HG03354 (cell line): ENCODE measurements at regions not wholly inside any gene's neighbourhood (a gene's known extent, or its start where the extent isn't known, plus 50 kb on each side); places are given as distances from the start of the nearest gene placed in this dataset.
"Not testable (repeated sequence)": the region's sequence is repeated elsewhere in the genome, so short reads cannot be mapped to it uniquely, and the experiment has no call there.

Source experiments
- ATAC-seq: cut with Tn5 transposase; IDR thresholded peaks from one replicate; pipeline ENCODE4 v1.9.1; 2021; ENCODE audit warnings: mild to moderate bottlenecking; ENCODE audit not compliant: unreplicated experiment, poor library complexity, severe bottlenecking

GRCh38 chr15:21718779-21719178 lies 158.8 kb downstream of the POTEB start:
- peak; percentile 75 for ATAC-seq

DNA sequence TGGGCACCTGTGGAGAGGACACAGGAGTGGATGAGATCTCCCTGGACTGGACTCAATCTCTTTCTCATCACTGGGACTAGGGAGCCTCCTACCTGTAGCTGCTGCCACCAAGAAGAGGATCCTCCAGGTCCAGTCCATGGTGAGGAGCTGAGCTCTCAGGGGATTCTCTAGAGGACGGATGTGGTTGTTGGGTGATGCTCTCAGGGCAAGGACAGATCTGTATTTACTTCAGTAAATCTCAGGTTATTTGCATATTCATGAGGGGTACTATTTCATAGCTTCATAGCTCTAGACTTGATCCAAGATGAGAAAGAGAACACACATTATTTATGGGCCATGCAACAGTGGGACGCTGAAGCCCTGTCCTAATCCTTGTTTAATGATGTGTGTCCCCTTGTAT lies 159.4 kb downstream of the POTEB start:
- ATAC-seq = peak; percentile 82

- peak; percentile 40 for ATAC-seq
These were observed 159.9 kb downstream of the POTEB start for GRCh38 chr15:21717661-21718060.

GRCh38 chr15:21705480-21705879 lies 172.1 kb downstream of the POTEB start:
- peak; percentile 96 for ATAC-seq

DNA sequence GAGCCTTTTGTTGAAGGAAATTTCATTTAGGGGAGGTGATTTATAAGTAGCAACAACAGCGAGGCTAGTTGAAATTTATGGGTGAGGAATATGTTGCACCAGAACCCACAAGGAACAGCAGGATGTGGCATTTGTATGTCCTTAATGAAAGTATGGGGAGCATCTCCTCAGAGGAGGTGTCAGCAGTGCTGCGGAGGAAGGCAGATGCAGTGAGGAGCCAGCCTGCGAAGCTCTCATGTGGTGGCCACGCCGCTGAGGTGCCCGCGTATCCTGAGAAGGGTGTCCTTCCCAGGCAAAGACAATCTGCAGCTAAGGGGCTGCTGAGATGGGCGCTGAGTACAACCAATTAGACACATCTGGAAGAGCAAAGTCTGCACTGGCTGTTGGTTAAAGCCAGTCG lies 178.9 kb downstream of the POTEB start:
- ATAC-seq = not testable (repeated sequence)

DNA sequence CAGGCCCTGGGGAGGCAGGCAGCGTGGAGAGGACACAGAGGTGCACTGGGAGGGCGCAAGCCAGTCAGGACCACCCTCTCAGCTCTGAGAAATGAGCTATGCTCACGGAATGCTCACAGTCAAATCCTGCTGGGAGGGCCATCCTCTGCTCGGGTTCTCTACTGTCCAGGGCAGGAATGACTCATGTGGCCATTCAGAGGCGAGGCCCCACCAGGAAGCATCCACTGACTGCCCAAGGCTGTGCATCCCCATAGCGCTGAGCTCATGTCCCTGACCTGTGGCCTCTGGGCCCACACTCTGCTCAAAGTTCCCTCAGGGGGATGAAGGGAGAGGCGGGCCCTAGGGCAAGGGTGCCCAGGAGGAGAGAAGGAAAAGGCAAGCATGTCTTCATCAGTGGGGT lies 182.4 kb downstream of the POTEB start:
- not testable (repeated sequence) for ATAC-seq

- ATAC-seq = peak; percentile 49
These were observed 184.9 kb downstream of the POTEB start for GRCh38 chr15:21692471-21693102.

DNA sequence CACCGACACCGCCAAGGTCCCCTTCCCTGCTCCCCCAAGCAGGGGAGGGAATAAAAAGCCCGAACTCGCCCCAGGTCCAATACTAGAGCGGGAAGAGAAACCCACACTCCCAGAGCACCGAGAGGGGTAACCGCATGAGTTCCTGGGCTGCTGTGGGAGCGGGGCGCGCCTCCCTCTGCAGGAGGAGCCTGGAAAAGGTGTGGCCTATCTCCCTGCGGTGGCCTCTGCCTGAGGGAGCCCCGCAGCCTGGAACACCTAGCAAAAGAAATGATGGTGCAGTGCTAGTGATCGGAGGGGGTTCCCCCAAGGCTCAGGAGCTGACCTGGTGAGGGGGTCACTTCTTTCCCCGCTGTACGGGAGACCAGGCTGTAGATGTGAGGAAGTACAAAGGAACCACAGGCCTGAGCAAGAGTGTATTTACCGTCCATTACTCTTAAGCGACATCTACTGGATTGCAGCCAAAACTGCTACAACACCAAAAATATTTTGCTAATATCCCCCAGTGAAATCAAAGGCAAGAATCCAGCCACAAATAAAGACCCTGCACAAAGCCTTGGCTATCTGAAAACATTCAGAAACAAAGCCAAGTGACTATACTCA lies 216.6 kb upstream of the POTEB3 start:
- ATAC-seq = peak; percentile 91

DNA sequence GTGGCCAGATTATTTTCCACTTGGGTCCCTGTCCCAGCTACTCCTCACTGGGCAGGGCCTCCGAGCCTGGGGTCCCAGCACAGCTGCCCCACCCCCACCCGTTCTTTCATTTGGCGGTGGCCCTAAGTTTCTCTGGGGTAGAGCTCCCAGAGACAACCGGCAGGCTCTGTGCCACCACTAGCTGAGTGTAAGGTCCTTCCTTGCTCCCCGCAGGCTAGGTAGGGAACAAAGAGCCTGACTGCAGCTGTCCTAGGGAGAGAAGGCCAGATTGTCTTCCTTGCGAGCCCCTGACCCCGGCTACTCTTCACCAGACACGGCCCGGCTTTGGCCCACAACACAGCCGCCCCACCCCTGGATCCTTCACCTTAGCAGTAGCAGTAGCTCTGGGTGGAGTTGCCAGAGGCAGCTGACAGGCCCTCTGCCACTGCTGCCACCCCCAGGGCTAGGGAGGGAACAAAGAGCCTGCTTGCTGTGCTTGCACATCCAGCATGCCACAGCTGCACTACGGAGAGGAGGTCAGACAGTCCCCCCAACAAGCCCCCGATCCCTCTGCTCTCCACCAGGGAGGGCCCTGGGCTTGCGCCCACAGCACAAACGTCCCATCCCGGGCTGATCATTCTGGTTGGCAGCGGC lies 215.9 kb upstream of the POTEB3 start:
- ATAC-seq = peak; percentile 42

DNA sequence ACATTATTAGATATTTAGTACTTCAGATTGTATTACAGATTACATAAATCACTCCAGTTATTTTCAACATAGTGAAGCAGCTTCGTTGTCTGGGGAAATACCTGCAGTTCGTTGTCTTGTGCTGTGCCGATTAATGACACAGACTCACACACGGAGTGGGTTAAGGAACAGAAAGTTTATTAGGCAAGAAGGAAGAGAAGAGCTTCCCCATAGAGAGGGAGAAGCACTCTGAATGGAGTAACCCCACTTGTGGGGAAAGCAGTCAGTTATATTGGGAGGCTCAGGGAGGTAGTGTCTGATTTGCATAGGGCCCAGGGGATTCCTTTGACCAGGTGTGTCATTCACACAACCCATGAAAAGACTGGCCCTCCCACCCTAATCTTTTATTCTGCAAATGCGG lies 213.4 kb upstream of the POTEB3 start:
- not testable (repeated sequence) for ATAC-seq

- not testable (repeated sequence) for ATAC-seq
These were observed 198.5 kb upstream of the POTEB3 start for GRCh38 chr15:21638770-21639169.

GRCh38 chr15:21626694-21627093 lies 186.4 kb upstream of the POTEB3 start:
- not testable (repeated sequence) for ATAC-seq

GRCh38 chr15:21609223-21609622 lies 168.9 kb upstream of the POTEB3 start:
- not testable (repeated sequence) for ATAC-seq

DNA sequence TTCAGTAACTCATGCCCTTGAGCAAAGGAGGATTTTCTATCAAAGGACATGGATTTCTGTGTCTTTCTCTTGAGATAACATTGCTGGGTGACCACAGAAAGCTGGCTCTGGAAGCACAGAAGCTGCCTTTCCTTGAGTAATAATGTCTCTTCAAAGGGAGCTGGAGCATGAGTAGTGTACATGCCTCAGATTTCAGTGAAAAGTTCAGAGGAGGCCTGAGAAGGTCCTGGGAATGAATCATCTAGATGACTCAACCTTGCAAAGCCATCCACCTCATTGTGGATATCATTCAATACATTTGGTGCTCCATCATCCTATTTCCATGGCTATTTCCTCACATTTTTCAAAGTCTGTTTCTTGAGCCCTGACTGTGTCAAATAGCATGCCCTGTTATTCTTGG lies 125.1 kb upstream of the POTEB3 start:
- not testable (repeated sequence) for ATAC-seq

DNA sequence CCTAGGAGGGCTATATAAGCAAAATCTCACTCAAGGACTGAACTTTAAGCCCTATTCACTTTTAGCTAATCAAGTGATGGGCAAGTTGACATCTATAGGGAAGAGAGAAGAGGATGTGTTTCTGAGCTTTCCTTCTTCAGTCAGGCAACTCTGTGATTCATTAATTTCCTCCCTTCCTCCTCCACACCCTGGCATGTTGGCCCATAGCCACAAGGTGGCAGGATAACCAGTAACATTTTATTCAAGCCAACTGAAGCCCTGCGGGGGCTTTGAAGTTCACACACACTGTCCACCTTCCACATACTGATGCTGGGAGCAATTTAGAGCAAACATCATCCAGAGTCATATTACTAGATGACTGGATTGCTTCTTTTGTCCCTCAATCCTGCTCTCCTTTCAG lies 111.5 kb upstream of the POTEB3 start:
- ATAC-seq = peak; percentile 92

DNA sequence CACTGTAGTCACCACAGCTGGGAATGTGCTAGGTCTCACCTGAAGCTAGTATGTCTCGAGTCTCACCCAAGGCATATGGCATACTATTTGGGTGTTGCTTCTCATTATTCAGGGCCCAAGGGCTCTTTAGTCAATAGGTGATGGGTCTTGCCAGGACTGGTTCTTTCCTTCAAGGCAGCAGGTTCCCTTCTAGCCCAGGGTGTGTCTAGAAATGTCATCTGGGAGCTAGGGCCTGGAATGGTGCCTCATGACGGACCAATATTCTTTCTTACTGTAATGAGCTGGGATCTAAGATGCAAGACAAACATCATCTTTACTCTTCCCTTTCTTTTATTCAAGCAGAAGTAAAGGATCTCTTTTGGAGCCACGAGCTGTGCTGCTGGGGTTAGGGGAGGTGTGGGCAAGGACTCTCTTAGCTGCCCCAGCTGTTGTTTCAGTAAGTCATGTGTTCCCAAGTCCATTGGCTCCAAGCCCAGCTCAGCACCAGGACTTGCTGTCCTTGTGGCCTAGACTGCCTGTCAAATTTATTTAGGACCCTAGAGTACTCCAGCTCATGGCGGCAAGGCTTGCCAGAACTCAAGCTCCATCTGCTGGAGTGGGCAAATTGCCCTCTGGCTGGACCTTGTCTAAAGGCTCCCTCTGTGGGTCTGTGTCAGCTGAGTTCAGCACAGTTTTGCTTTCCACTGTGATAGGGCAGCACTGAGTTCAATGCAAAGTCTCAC lies 106.0 kb upstream of the POTEB3 start:
- ATAC-seq = not testable (repeated sequence)

DNA sequence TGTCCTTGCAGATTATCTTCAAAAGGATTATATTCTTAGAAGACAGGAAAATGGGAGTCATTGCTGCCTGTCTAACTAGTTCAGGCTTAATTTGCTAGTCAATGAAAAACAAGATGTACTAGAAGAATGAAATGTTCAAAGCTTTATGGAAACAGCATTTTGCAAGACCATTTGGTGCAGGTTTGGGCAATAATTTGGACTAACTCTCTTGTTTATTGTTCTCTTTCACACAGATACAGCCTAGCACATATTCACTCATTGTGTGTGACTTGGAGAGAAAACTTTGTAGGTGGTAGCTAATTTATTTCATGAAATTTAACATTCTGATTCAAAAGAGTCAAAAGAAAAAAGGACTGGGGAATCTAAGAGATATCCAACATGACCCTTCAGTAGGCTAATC lies 92.5 kb upstream of the POTEB3 start:
- not testable (repeated sequence) for ATAC-seq

- ATAC-seq = not testable (repeated sequence)
These were observed 75.9 kb upstream of the POTEB3 start for GRCh38 chr15:21516248-21516647.

DNA sequence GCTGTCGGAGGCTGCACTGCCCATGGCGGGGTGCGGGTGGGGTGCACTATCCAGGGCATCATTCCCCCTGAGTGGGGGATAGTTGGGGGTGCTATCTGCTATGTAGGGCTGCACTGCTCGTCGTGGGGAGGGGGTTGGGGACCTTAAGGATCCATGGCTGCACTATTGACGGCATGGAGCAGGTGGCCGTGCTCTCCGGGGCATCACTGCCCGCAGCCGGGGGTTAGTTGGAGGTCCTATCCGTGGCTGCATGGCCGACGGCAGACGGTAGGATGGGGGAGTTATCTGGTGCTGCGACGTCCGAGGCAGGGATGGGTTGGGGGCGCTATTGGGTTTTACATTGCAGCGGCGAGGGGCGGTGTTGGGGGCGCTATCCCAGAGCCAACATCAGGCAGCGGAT lies 75.0 kb upstream of the POTEB3 start:
- not testable (repeated sequence) for ATAC-seq

DNA sequence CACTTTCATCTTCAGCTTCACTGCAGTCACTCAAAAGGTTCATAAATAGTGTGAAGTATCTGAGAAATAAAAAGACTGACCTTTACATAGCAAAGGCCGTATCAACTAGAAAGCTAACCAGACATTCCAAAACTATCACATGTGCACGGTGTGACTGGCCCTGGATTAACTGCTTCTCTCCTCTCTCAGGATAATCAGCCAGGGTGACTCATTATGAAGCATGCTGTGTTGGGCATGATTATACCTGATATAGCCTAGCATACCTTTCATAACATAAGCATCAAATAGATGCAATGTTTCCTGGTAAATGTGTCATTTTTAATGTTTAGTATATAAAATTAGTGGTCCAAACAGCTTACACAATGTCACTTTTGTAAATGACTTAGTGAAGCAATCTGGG lies 62.7 kb upstream of the POTEB3 start:
- ATAC-seq = not testable (repeated sequence)
